Activated T-cell treated with anti-CD3 and anti-CD28 coated beads, Interleukin-2, amount 50 U/mL, for 48 hours (primary cell): ENCODE measurements at regions not wholly inside any gene's neighbourhood (a gene's known extent, or its start where the extent isn't known, plus 50 kb on each side); places are given as distances from the start of the nearest gene placed in this dataset.
"Not testable (repeated sequence)": the region's sequence is repeated elsewhere in the genome, so short reads cannot be mapped to it uniquely, and the experiment has no call there.

Experiments used
- DNase-seq, 2 experiments: peaks; one replicate each; pipeline ENCODE4 v3.0.0-alpha.2; 2020

DNA sequence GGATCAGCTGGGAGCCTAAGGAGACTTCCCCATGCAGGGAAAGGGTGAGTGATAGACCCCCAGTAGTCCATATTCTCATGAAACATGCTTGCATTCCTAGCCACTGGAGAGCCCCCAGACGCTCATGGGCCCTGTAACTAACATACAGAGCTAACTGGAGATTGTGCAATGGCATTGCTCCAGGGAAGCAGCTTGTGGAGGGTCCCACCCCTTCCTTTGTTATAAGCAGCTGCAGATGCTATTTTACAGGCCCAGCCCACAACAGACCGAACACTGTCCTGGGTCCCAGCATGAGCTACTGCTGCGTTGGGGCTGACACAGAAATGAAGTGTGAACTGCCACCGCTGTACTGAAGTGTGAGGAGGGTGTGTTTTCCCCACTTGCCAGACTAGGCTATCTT, 1465.7 kb upstream of the DIAPH2 start:
- DNase-seq = no peak

DNA sequence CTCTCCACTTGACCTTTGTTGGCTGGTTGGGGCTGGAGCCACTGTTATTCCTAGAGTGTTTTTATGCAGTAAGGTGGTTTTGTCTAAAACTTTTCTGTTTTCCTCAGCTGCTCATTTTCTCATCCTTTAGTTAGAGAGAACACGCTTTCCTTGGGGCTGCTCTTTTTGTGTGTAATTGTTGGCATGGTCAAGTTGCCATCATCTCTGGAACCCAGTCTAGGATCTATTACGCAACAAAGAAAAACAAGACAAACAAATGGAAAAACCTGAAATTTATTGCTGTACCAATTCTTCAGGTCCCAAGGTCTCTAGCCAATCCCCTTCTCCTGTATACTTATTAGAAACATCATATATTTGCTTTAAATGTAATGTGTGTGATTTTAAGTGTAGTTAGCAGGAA, 1436.3 kb upstream of the DIAPH2 start:
- no peak for DNase-seq

DNA sequence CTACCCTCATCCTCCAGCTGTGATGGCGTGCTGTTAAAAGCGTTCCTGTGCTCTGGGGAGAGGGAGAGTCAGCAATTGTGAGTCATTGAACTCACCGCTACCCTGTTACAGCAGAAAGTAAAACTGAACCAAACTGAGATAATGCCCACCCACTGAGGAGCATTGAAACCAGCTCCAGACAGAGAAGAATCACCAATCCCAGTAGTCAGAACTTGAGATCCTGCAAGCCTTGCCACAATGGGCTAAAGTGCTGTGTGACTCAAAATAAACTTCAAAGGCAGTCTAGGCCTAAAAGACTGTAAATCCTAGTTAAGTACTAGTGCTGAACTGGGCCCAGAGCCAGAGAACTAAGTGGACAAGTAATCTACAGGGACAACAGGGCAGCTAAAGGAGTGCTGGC, 1394.2 kb upstream of the DIAPH2 start:
- no peak for DNase-seq

DNA sequence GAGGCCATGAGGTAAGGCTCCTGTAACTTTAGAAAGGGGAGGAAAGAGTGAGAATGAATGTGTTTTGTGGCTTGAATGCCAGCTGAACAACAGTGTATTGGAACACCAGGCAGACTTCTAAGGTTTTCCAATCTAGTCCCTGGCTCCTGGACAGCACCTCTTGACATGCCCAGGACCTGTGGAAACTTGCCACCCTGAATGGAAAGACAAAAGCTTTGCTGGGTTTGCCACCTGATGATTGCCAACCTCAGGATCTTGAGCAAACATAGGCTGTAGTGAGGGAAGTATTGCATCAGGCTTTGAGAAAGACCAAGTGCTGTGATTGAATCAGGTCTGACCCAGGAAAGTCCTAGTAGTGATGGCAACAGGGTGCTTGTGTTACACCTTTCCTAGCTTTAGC, 1393.1 kb upstream of the DIAPH2 start:
- no peak for DNase-seq

DNA sequence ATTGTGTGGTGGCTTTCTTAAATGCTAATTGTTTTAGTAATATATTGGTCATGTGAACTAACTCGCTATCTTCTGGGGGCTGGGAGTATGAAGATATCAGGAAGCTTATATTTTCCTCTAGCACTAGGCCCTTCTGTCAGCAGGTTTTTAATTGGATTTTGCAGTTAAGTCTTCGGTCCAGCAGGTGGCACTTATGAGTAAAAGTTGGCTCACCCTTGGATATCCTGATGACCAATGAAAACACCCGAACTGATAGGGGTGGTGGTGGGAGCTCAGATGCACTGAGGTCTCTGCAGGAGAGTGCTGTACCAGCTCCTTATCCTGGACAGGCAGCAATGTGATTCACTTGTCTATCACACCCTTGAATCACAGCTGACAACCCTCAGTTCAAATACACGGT, 1365.8 kb upstream of the DIAPH2 start:
- DNase-seq = no peak

DNA sequence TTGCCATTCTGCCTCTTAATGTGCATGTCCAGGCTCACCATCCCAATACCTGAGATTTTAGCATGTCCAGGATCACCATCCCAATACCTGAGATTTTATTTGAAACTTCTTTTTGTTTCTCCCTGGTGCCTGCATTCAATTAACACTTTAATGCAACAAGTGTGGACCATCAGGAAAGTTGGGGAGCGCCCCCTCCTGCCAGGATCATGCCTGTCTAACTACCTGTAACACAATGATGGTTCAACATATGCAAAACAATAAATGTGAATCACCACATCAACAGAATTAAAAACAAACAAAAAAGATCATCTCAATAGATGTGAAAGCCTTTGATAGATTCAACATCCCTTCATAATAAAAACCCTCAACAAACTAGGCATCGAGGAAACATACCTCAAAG, 1359.5 kb upstream of the DIAPH2 start:
- no peak for DNase-seq

DNA sequence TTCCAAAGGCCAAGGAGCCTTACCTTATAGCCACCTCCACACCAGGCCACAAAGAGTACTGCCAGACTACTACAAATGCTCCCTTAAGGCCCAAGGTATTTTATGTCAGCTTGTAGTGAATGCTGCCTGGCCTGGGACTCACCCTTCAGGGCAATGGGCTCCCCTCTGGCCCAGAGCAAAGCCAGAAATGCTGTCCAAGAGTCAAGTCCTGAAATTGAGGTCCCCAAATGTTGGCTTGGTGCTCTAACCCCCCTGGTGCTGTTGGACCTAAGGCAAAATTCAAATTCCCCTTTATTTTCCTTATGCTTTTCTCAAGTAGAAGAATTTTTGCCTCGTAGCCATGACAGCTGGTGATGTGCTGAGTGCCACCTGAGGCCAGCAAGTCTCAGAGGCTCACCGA, 1354.3 kb upstream of the DIAPH2 start:
- DNase-seq = no peak

DNA sequence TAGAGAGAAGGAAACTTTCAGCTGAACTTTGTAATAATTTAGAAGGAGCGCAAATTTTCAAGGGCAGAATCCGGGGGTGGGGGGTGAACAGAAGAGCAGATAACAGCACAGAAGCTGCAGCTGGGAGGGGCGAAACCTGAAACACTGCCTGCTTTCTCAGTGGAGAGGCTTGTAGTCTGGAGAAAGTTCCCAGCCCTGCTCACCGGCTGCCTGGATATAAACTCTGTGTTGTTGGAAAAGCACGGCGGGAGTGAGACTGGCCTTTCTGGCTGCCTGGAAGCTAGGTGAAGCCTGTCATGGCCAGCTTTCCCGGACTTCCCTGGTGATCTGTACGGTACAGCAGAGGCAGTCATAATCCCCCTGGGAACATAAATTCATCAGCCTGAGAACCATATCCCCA, 1352.1 kb upstream of the DIAPH2 start:
- DNase-seq = no peak

DNA sequence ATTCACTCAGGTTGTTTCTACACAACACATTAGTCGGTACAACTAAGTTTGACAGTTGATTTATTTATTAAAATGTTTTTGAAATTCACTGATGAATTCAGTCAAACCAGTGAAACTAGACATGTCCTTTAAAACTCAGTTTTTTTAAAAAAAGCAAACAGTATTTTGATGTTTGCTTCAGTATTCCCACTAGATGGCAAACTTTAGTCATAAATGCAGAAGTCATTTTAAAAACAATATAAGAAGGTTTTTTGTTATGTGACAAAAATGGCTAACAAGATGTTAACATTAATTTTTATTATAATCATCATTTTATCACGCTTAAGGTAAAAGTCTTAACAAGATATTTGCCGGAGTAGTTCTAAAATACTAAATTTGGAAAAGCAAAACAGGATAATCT, 1337.8 kb upstream of the DIAPH2 start:
- no peak for DNase-seq

DNA sequence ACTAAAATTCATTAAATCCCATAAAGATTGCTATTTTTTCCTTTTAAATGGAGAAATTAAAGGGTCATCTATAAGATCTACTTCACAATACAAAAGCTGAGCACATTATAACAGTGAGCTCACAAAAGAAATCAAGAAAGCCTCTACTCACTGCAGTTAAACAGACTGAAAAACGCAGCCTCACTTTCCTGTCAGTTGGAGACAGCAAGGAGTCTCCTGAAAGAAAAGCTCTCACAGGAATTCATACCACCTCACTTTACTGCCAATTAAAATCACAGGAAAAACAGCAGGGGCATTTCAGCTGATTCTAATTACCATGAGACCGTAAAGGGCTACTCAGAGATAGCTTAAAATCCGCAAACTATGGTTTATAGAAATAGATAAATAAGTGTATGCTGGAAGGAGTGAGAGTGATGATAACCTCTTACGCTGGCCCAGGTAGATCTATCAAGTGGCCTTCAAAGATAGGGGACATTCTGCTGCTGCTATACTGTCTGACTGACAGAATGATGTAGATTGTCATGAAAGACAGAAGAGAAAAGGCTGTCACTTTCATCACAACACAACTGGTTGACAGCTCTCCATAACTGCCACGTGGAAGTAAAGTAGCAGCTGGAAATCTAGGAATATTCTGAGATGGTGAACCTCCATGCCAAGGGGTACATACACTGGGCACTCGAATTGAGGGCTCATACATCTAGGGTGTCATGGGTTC, 1333.7 kb upstream of the DIAPH2 start:
- DNase-seq = no peak

DNA sequence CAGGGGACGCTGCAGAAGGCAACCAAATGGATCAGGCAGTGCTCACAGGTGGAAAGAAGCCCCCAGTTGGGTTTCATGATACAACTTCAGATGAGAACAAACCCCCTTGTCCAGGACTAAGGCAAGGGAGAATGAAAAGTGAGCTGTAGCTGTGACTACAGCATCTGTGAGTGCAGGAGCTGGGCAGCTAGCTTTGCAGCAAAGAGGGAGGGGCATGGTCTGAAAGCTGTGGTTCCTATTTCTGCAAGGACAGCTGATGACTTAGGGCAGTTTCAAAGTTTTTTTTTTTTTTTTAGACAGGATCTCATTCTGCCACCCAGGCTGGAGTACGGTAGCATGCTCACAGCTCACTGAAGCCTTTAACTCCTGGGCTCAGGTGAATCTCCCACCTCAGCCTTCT, 1317.4 kb upstream of the DIAPH2 start:
- DNase-seq = no peak

DNA sequence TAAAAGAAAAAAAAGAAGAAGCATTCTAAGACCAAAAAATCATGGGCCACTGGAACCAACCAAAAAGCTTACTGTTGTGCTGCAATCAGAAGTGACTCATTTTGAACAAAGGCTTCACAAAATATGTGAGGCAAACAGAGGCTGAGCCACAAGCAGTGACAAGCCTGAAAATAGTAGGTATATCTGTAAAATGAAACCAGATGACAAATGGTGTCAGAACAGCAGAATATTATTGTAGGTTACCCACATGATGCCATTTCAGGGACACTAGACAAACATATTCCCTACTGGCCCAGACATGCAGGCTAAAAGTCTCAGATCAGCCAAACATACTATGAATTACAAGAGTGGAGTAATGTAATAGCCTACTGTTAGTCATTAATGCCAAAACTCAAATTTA, 1301.8 kb upstream of the DIAPH2 start:
- no peak for DNase-seq

DNA sequence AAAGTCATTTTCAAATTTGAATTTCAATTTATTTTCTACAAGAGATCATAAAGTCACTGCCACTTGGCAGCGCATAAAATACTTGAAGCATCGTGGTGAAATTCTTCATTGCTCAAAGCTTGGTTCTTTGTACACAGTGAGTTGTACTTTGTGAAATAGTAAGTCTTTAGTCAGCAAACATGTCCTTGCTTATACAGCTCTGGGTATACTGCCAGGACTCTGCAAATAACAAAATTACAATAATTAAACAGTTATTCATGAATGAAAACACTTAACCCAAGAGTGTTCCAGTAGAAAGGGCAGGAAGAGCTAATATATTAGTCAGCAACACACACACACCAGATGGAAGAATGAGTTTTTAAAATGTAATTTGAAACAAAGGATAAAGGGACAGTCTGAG, 1300.9 kb upstream of the DIAPH2 start:
- DNase-seq = no peak

DNA sequence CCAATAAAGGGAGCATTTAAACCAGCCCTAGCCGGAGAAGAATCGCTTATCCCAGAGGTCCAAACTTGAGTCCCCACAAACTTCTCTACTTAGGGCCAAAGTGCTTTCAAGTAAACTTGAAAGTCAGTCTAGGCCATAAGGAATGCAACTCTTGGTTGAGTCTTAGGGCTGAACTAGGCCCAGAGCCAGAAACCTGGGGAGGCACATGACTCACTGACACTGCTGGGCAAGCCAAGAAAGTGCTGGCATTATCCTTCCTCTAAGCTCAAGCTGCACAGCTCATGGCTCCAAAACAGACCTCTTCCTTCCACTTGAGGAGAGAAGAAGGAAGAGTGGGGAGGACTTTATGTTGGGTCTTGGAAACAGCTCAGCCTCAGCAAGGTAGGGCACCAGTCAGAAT, 1257.3 kb upstream of the DIAPH2 start:
- no peak for DNase-seq

DNA sequence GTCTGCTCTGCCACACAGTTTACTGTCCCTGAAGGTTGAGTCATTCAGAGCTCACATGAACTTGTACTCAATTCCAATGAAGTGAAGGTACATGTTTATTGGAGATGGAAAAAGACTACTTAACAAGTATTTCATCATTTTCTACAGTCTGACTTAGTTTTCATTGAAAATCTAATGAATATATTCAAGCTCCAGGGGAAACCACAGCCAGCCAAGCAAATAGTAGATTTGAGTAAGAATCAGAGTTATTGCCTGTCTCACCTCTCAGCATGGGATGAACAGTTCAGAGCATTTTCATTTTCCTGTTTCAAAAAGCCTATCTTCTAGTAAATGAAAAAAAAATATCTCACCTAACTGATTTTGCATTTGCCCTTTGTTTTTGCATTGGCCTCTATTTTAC, 1249.4 kb upstream of the DIAPH2 start:
- no peak for DNase-seq

DNA sequence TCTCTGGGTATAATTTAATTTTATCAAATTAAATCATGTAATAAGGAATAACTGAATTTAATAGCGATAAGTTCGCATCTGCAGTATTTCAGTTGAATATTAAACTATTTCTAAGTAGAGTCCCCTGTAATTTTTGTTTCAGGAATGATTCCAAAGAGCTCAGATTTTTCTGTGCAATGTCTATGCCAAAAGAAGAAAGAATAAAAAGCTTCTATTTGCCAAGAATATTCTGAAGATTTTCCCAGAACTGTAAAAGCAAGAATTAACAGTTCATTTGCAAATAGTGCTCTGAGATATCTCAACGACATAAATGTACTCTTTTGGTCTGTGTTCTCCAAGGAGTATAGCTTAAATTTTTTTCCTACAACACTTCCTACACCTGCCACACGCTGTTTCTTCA, 1242.8 kb upstream of the DIAPH2 start:
- no peak for DNase-seq

DNA sequence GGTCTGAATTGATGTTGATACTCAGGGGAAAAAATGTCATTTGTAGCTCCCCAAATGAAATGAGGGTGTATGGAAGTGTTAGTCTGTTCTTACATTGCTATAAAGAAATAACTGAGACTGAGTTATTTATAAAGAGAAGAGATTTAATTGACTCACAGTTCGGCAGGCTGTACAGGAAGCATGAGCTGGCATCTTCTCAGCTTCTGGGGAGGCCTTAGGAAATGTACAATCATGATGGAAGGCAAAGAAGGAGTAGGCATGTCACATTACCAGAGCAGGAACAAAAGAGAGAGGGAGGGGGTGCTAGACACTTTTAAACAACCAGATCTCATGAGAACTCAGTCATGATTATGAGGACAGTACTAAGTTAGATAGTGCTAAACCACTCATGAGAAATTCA, 1199.9 kb upstream of the DIAPH2 start:
- no peak for DNase-seq

DNA sequence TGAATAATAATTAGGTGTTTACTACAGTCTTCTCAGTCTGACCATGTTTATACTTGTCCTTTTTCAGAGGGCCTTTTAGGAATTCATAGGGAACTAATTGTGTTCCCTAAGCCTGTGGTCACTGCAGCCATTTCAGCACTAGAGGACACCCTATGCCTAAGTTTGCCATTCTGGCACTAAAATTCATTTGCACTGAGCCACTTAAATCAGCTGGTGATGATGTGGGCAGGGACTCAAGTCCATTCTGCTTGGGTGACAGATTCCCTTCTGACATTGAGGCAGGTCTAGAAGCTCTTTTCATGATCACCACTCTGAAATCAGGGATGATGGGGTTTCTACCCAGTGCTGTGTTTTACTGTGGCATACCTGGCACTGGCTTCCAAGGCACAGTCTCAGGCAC, 1178.9 kb upstream of the DIAPH2 start:
- no peak for DNase-seq

DNA sequence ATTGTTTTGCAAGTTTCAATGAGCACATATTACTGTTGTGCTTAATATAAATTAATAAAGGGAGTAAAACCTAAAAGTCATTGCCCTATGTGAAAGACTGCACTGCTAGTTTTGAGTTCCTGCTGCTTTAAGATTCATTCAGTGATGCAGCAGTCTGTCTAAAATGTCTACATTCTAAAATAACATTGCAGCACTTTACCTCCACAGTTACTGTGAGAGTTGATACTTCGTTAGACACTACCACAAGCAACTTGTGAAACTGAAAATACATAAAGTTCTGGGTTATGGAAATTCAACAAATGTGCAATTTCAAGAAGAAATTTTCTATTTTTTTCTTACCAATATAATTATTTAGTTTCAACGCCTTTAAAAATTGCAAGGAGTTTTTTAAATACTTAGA, 1175.2 kb upstream of the DIAPH2 start:
- DNase-seq = no peak

DNA sequence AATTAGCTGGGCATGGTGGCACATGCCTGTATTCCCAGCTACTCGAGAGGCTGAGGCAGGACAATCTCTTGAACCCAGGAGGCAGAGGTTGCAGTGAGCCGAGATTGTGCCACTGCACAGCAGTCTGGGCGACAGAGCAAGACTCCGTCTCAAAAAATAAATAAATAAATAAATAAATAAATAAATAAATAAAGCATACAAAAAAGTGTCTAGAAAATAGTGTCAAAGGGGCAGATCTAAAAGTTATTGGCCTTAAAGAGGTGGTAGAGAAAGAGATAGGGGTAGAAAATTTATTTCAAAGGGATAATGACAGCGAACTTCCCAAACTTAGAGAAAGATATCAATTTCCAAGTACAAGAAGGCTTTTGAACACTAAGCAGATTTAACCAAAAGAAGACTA, 1160.6 kb upstream of the DIAPH2 start:
- not testable (repeated sequence) for DNase-seq

DNA sequence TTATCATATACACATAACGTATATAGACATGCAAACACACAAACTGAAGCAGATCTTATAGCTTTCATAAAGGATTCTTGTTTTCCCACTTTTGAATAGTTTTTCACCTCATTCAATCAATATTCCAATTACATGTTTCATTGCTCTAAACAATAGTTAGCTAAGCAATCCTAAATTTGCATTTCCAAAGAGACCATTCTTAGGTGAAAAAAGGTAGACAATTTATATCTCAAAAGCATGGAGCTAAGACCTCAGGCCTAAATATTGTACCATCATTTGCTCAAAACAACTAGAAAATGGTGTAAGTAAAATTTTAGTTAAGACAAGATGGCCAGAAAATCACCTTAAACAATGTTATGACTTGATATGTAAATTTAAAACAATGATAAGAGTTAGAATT, 1148.5 kb upstream of the DIAPH2 start:
- DNase-seq = no peak

DNA sequence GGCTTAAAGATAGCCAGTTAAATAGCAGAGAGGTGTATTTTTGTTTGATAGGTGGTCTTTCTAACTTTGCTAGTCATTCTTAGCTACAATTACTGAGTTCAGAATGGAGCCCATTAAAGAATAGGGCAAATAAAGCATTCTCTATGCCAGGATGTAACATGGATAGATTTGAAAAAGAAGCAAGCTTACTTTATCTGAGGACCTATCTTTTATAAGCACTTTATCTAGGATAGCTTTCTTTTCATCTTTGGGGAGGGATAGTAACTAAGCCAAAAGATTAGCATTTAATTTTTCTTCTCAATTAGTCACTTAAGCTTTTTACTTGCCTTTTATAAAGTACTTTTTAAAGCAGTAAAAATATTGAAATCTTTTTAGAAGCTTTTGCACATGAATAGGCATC, 1148.0 kb upstream of the DIAPH2 start:
- DNase-seq = no peak

DNA sequence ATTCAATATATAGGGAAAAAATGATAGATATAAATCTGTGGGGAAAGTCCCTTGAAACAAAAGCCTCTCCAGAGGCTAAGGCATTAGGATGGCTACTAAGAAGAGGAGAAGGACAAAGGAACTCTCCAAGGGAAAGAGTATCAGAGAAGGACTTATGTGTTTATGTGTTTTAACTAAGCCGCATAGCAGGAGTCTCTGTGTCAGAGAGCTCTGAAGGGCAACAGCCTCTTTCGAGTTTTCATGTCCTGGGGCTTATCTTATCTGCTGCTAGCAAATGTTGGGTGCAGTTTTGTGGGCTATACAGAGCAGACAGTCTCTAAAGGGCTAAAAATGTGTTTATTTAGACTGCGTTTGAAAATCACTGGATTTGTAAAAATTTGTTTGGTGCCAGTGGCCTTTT, 1145.6 kb upstream of the DIAPH2 start:
- no peak for DNase-seq

DNA sequence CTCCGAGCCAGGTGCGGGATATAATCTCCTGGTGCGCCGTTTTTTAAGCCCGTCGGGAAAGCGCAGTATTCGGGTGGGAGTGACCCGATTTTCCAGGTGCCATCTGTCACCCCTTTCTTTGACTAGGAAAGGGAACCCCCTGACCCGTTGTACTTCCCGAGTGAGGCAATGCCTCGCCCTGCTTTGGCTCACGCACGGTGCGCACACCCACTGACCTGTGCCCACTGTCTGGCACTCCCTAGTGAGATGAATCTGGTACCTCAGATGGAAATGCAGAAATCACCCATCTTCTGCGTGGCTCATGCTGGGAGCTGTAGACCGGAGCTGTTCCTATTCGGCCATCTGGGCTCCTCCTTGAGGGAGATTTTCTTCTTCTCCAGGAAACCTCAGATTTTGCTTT, 1135.1 kb upstream of the DIAPH2 start:
- DNase-seq = not testable (repeated sequence)

DNA sequence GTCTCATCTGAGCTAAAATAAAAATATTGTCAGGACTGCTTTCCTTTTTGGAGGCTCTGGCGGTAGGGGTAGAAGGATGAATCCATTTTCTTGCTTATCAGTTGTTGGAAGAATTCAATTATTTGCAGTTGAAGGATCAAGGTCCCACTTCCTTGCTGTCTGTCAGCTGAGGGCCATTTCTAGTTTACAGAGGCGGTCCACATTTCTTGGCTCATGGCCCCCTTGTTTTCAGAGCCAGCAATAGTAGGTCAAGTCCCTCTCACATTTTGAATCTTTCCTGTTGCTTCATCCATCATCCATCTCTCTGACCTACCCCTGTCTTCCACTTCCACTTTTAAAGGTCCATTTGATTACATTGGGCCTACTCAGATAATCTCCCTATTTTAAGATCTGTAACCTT, 1099.3 kb upstream of the DIAPH2 start:
- no peak for DNase-seq

DNA sequence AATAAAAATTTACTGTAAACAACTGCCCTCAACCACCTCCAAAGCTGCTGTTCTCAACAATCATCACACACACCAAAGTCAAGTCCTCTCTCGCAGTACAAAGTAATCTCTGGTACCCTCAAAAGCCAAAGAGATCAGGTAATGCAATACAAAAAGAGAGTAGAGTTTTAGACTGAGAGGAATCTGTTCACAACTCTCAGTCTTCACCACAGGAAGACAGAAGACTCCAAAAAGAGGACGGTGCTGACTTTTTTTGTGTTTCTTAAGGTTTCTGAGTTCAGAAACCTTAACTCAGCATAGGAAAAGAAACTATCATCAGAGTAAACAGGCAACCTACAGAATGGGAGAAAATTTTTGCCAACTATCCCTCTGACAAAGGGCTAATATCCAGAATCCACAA, 1072.3 kb upstream of the DIAPH2 start:
- no peak for DNase-seq
